Endothelial cell of hepatic sinusoid (primary cell): ENCODE measurements at regions not wholly inside any gene's neighbourhood (a gene's known extent, or its start where the extent isn't known, plus 50 kb on each side); places are given as distances from the start of the nearest gene placed in this dataset.

Experiments
- in situ Hi-C: cut with HindIII; loops from 2 replicates; pipeline ENCODE4 v1.10.0; 2017; ENCODE audit warnings: low sequenced_read_pairs

DNA sequence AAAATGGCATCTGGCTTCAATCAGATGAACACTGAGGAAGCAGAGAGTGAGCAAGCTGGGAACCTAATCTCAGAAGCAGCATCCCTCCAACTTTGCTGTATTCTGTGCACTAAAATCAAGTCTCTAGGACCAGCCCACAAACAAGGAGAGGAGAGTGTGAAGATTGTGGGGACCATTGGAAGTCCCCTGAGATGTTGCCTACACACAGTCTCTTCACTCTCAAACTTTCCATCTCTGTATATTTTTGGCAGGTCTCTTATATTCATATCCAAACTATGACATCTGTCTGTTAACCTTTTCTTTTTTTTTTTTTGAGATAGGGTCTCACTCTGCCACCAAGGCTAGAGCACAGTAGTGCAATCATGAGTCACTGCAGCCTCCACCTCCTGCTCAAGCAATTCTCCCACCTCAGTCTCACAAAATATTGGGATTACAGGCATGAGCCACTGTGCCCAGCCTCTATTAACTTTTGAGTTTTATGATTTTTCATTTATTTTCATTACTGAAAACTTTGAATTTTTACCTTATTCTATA, 1096.4 kb downstream of the TBC1D22A start:
- in situ Hi-C loops = no loop called here

- in situ Hi-C loops = no loop called here
These were observed 1092.2 kb downstream of the TBC1D22A start for GRCh38 chr22:47854680-47855079.

DNA sequence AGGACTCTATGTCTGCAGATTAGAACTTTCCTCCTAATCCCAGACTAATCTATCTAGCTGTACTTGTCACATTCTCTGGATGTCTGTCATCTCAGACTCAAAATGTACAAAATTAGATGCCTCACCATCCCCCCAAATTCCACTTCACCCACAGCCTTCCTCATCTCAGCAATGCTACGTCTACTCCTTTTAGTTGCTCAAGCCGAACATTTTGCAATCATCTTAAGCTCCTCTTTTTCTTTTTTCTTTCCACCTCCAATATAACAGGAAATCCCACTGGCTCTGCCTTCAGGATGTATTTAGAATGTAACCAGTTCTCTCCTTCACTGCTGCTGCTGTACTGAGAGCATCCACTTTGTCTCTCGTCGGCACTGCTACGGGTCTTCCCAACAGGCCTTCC, 1091.8 kb downstream of the TBC1D22A start:
- in situ Hi-C loops = no loop called here

GRCh38 chr22:47853750-47854149, 1091.3 kb downstream of the TBC1D22A start:
- in situ Hi-C loops = no loop called here

DNA sequence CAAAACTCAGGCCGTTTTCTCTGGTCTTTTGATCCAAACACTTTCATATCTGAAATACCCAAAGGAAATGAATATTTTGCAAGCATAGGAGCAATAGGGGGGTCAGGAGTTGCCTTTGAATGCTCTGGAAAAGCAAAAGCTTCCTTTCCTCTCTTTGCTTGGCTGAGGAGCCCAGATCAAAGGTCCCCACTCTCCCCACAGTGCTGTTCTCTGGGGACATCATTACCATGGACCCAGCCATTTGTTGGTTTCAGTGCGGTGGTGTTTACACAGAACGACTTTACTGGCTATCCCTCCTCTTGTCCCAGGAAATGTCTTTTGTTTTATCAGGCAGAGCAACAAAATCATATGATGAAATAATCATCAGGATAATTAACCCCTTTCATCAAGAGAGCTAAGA, 1089.1 kb downstream of the TBC1D22A start:
- in situ Hi-C loops = no loop called here

GRCh38 chr22:47850644-47851151, 1088.2 kb downstream of the TBC1D22A start:
- in situ Hi-C loops = no loop called here

DNA sequence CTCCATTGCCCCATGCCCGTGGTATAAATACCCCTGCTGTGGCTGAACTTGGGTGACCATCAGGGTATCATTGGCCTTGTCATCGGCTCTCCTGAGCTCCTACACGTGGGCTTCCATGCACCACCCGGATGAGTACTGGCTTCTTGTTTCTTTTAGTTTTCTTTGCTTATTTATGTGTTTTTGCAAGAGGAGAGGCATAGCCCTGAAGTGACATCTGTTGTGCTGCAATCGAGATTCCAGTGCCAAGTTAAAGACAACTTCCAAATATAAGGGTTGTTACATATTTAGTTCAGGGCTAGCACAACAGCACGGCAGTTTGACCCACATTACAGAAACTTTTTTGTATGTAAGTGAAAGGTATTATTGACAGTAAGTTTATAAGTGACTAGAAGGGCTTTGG, 1087.1 kb downstream of the TBC1D22A start:
- in situ Hi-C loops = no loop called here

- in situ Hi-C loops = no loop called here
These were observed 1085.9 kb downstream of the TBC1D22A start for GRCh38 chr22:47848184-47848920.

DNA sequence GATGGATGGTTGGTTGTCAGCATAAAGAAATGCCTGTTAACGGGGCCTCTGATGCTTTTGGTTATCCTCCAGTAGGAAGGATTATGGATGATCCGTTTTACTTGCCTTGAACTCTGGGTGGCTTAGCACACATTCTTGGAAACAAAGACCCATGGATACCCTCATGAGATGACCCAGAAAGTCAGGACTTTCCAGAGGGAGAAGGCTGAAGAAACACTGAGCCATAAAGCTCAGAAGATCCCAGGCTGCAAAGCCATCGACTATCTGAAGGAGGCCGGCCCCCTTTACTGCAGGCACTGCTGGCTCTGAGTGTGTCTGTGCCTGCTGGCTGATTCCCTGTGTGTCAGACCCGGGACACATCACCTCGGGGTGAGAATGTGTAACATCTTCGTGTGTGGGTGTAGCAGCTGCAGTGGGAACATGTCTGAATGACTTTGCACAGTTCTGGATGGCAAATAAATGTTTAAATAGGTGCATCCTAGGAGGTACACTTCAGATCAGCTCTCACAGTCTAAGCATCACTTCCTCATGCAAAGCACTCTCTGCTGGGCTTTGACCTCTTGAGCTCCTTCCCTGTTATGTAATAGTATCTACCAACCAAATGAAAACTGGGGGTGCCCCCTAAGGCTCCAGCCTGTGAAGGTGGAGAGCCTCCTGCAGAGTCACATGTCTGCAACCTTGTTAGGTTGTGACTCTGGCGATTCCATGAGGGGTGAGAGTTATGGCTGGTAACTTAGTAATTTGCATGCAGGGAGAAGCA, 1084.9 kb downstream of the TBC1D22A start:
- in situ Hi-C loops = no loop called here

DNA sequence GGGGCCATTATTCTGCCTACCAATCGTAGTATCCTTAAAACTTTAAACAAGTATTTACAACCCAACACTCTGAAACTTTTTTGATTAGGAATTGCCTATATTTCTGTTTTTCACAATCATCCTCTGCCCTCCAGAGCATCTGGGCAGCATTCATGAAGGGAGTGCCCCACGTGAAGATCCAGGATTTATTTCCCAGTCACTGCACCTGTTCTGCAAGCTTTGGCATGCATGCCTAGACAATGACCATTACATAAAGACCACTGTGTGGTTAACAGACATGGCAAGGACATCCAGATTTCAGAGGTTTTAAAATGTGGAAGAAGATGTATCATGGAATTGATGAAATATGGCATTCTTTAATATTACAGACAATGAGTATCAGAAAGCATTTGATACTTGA, 1083.8 kb downstream of the TBC1D22A start:
- in situ Hi-C loops = no loop called here

DNA sequence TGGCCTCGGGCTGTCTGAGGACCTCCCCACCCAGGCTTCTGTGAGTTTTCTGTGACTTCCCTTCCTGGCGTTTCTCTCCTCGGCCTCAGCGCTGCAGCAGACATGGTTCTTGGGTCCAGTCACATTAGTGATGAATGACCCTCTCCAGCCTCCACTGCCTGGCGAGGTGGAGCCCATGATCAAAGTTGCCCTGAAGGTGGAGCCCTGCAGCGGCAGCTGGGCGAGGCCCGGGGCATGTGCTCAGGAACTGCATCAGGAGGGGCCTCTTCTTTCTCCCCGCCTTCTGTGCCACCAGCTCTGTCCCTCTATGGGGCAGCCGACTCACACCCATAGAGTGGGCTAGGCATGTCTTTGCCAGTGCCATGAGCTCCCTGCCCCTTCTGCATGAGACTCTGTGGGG, 1079.7 kb downstream of the TBC1D22A start:
- in situ Hi-C loops = no loop called here

- in situ Hi-C loops = no loop called here
These were observed 1078.7 kb downstream of the TBC1D22A start for GRCh38 chr22:47841156-47841555.

DNA sequence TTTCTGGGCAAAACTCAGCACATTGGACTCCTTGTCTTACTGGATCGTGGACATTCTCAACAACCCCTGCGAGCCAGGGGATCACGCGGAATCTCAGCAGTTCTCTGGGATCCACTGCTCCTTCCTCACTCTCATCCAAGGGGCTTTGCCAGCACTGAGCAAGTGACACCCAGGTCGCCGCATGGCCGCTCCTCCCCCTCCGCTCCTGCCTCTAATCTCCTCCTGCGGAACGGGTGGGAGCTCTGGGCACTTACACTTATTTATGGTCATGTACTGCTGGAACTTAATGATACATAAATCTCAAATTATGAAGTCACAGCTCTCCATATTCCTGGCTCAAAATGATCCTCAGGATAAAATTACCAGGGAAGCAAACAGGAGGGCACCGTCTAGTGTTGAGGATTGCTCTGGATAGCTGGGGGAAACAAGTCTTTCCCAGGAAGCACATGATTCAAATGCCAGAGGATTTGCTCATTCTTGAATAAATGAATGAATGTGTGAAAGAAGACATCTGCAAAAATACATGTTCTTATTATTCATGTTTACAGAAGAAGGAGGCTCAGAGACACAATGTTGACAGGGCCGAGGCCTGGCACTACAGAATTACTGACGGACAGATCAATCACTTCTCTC, 1077.3 kb downstream of the TBC1D22A start:
- in situ Hi-C loops = no loop called here

DNA sequence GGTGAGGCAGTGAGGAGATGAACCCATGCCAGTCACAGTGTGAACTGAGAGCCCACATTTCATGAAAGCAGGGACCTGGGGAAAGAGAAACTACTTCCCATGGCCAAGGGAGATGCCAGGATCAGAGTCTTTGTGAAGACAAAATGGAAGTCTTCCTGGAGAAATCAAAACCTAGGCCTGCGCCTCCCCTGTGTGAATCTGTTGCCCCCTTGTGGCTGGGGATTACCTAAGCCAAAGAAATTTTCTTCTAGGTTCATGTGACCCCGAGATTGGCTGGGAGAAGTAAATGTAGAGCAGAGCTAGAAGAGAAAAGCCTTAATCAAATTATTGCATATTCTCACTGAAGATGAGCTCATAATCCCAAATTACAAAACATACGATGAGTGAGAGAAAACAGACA, 1075.3 kb downstream of the TBC1D22A start:
- in situ Hi-C loops = no loop called here

DNA sequence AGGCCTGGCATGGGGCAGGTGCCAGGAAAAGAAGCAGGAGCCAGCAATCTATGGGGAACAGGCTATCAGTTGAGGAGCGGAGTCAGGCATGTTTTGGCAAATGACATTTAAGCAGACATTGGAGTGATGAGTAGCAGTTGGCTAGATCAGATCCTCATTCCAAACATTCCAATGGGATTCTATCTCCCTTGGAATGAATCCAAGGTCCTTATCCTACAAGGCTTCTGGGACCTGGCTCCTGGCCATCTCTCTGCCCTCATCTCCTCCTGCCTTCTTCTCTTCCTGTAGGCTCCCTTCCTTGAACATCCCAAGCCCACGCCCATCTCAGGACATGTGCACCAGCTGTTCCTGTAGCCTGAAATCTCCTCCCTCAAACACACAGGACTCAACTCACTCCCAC, 1074.5 kb downstream of the TBC1D22A start:
- in situ Hi-C loops = no loop called here

DNA sequence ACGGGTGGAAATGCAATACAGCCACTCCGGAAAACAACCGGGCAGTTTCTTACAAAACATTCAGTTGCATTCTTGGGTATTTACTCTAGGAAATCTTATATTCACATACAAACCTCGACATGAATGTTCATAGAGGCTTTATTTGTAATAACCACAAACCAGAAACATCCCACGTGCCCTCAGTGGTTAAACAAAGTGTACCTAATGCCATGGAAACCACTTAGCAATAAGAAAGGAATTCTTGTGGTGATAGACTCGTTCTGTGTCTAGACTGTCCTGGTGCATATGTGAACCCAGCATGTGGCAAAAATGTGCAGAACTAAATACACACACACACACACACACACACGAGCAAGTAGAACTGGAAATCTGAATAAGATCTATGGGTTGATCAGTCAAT, 1073.3 kb downstream of the TBC1D22A start:
- in situ Hi-C loops = no loop called here

- in situ Hi-C loops = no loop called here
These were observed 1063.6 kb downstream of the TBC1D22A start for GRCh38 chr22:47826016-47826415.

DNA sequence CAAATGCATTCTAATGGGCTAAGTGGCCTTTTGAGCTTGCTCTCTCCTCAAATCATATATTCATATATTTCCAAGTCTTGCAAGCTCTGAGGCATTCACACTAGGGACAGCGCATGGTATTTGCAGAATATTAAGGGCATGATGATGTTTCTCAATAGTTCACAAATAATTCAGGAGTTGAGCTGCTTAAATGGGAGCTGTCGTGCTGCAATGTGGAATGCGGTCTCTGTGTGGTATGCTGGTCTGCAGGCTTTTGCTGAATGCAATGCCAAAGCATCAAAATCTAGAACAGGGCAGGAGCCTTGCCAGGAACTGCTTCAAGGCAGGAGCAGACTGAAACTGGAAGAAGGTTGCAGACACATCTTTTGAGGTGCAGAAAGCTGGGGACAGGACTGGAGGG, 1060.0 kb downstream of the TBC1D22A start:
- in situ Hi-C loops = no loop called here

- in situ Hi-C loops = no loop called here
These were observed 1056.0 kb downstream of the TBC1D22A start for GRCh38 chr22:47818496-47818895.

- in situ Hi-C loops = no loop called here
These were observed 1054.9 kb downstream of the TBC1D22A start for GRCh38 chr22:47817380-47817779.

GRCh38 chr22:47816863-47817210, 1054.4 kb downstream of the TBC1D22A start:
- in situ Hi-C loops = no loop called here
